SU-DHL-6 (cell line): ENCODE measurements at regions not wholly inside any gene's neighbourhood (a gene's known extent, or its start where the extent isn't known, plus 50 kb on each side); places are given as distances from the start of the nearest gene placed in this dataset.

ENCODE experiments used
- H2AFZ ChIP-seq: fragments of 200-600 bp; sonication (generic); 2 replicates; pipeline ENCODE4 v1.6.1; 2014; ENCODE audit warnings: low read depth, mild to moderate bottlenecking, moderate library complexity, mixed read lengths, antibody characterized with exemption, low read length; ENCODE audit not compliant: severe bottlenecking
- H3F3A ChIP-seq: fragments of 200-600 bp; shearing (Covaris generic); 2 replicates; pipeline ENCODE4 v1.6.0; 2016; ENCODE audit warnings: antibody characterized with exemption, mild to moderate bottlenecking; ENCODE audit not compliant: insufficient read depth
- H3K27ac ChIP-seq: fragments of 200-600 bp; sonication (generic); 2 replicates; pipeline ENCODE4 v1.5.1; 2016; ENCODE audit warnings: low read depth, mild to moderate bottlenecking, low read length, moderate library complexity, mixed read lengths
- H3K27me3 ChIP-seq: fragments of 200-600 bp; sonication (generic), shearing (Covaris generic); 2 replicates; pipeline ENCODE4 v1.6.0; 2014; ENCODE audit warnings: mild to moderate bottlenecking, low read length
- H3K36me3 ChIP-seq: fragments of 200-600 bp; sonication (generic); 2 replicates; pipeline ENCODE4 v1.6.1; 2014; ENCODE audit warnings: mild to moderate bottlenecking, low read length, mixed read lengths
- H3K4me2 ChIP-seq: fragments of 300-600, 200-600 bp; shearing (Covaris generic), sonication (generic); 2 replicates; pipeline ENCODE4 v1.6.0; 2014; ENCODE audit warnings: low read length, low read depth, mild to moderate bottlenecking; ENCODE audit not compliant: poor library complexity, severe bottlenecking
- H3K4me3 ChIP-seq: fragments of 200-600 bp; sonication (generic); 2 replicates; pipeline ENCODE4 v1.5.1; 2014; ENCODE audit warnings: antibody characterized with exemption, low read length, mild to moderate bottlenecking, mixed read lengths; ENCODE audit not compliant: insufficient read depth, poor library complexity, severe bottlenecking
- H3K79me2 ChIP-seq: fragments of 200-600 bp; sonication (generic); 2 replicates; pipeline ENCODE4 v1.6.1; 2014; ENCODE audit warnings: mild to moderate bottlenecking, low read length, moderate library complexity; ENCODE audit not compliant: insufficient read depth
- H3K9ac ChIP-seq: fragments of 200-600 bp; sonication (generic); 2 replicates; pipeline ENCODE4 v1.7.0; 2014; ENCODE audit warnings: mild to moderate bottlenecking, low read length
- H3K9me2 ChIP-seq: fragments of 200-600 bp; sonication (generic); replicated peaks from 2 replicates; pipeline ENCODE4 v1.6.1; 2014; ENCODE audit warnings: low read length; ENCODE audit not compliant: insufficient read depth
- H3K9me3 ChIP-seq: fragments of 200-600 bp; sonication (generic); 2 replicates; pipeline ENCODE4 v1.6.1; 2014; ENCODE audit warnings: low read length, mixed read lengths; ENCODE audit not compliant: insufficient read depth
- H4K20me1 ChIP-seq: fragments of 200-600 bp; sonication (generic); 2 replicates; pipeline ENCODE4 v1.6.1; 2014; ENCODE audit warnings: low read depth, mild to moderate bottlenecking, antibody characterized with exemption, low read length, moderate library complexity, mixed read lengths
- EZH2phosphoT487 ChIP-seq: fragments of 200-600 bp; sonication (generic), shearing (Covaris generic); conservative IDR thresholded peaks from 2 replicates; pipeline ENCODE4 v1.6.1; 2018; ENCODE audit warnings: mild to moderate bottlenecking, antibody characterized with exemption, low read length, moderate library complexity, mixed read lengths
- TF ChIP-seq, protein P1 (sequence below): fragments of 200-600 bp; sonication (generic); IDR thresholded peaks from one replicate; pipeline ENCODE4 v1.5.1; 2017; ENCODE audit warnings: antibody characterized with exemption, mild to moderate bottlenecking, low read length, moderate library complexity; ENCODE audit not compliant: insufficient read depth, poor library complexity, severe bottlenecking

DNA sequence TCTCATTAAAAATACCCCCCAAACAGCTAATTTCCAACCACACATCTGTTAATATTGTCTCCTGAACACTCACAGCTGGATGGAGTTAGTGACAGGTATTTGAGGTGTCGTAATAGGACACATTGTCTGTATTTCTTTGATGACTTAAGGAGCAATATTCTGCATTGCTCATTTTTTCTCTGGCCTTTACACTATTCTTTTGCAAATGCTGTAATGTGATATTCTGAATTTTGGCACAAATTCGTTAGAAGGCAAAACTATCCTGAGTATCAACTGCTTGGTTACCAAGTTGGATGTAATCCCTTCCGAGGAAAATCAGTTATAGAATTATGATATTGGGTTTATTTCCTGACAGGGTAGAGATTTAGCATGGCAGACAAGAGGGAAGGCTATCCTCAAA, 1030.2 kb downstream of the MCTP2 start:
- Histone ChIP-seq H3K79me2 (no peaks in the 10 kb centered on the region), H3K4me3 (no peak overlapping the region), H2AFZ (no peak overlapping the region), H3K36me3 (no peaks in the 10 kb centered on the region), H3K9me3 (no peaks in the 10 kb centered on the region), H3K9me2 (no peaks in the 10 kb centered on the region), H3K27me3 (no peaks in the 10 kb centered on the region), H3K27ac (no peak overlapping the region), H3F3A (no peaks in the 10 kb centered on the region), H4K20me1 (no peaks in the 10 kb centered on the region), H3K4me2 (no peak overlapping the region), H3K9ac (no peak overlapping the region)
- TF ChIP-seq, protein P1, sequence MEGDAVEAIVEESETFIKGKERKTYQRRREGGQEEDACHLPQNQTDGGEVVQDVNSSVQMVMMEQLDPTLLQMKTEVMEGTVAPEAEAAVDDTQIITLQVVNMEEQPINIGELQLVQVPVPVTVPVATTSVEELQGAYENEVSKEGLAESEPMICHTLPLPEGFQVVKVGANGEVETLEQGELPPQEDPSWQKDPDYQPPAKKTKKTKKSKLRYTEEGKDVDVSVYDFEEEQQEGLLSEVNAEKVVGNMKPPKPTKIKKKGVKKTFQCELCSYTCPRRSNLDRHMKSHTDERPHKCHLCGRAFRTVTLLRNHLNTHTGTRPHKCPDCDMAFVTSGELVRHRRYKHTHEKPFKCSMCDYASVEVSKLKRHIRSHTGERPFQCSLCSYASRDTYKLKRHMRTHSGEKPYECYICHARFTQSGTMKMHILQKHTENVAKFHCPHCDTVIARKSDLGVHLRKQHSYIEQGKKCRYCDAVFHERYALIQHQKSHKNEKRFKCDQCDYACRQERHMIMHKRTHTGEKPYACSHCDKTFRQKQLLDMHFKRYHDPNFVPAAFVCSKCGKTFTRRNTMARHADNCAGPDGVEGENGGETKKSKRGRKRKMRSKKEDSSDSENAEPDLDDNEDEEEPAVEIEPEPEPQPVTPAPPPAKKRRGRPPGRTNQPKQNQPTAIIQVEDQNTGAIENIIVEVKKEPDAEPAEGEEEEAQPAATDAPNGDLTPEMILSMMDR: no peak
- TF ChIP-seq EZH2phosphoT487: no peak

DNA sequence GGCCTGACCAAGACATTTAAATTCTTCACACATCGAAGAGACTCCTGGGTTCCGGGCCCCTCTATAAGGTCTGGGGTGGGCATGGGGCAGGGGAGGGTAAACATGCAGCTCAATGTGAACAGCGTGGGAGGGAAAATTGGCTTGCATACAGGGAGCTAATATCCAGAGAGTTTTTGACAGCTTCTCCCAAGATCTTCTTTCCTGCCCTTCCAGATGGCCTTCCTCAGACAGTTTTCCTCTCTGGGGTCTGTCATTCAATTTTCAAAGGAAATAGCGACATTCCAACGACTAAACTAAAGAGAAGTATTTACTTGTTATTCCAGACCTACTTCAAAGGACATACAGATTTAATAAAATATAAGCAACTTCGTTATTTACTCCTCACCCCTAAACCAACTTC, 1030.6 kb downstream of the MCTP2 start:
- H4K20me1 ChIP-seq: no peaks in the 10 kb centered on the region
- H3K9me3 ChIP-seq: no peaks in the 10 kb centered on the region
- H3K9me2 ChIP-seq: no peaks in the 10 kb centered on the region
- H3K27me3 ChIP-seq: no peaks in the 10 kb centered on the region
- H3K36me3 ChIP-seq: no peaks in the 10 kb centered on the region
- TF ChIP-seq, protein P1: no peak
- TF ChIP-seq EZH2phosphoT487: no peak
- no peak overlapping the region for H3K27ac ChIP-seq
- no peak overlapping the region for H3K4me3 ChIP-seq
- H2AFZ ChIP-seq: no peak overlapping the region
- no peak overlapping the region for H3K4me2 ChIP-seq
- no peak overlapping the region for H3K9ac ChIP-seq
- H3F3A ChIP-seq: no peaks in the 10 kb centered on the region
- no peaks in the 10 kb centered on the region for H3K79me2 ChIP-seq

DNA sequence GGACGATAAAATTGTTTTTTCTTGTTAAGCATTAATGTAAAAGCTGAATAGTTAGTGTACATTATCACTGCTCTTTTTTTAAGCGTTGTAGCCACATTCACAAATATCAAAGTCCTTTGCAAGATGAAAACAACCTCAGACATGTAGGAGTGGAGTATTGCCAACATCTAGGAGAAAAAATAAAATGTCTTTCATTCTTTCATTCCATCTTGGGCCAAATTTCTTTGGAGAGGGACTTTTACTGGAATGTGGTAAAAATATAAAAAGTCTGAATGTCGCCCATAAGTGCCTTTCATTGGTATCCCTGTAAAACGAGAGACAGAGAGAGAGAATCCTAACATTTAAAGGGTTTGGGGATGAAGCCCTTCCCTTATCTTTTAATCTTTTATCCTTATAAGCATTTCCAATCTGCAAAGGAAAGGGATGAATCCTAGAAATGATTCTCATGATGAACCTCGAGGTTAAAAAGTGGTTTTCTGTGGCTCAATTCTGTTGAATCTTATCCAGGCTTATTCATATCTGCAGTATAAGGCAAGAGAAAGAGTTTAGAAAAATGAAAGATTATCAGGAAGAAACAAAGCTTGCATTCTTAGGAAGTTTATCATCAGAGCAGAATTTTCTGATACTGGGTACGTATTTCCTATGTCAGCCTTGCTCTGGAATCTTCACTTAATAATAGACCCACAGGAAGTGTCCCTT, 1031.7 kb downstream of the MCTP2 start:
- no peak overlapping the region for H3K4me3 ChIP-seq
- no peak overlapping the region for H3K4me2 ChIP-seq
- H3K27me3 ChIP-seq: no peaks in the 10 kb centered on the region
- no peak overlapping the region for H3K9ac ChIP-seq
- no peaks in the 10 kb centered on the region for H3K36me3 ChIP-seq
- H3K9me2 ChIP-seq: no peaks in the 10 kb centered on the region
- no peak overlapping the region for H2AFZ ChIP-seq
- no peaks in the 10 kb centered on the region for H3F3A ChIP-seq
- no peak overlapping the region for H3K27ac ChIP-seq
- TF ChIP-seq, protein P1: no peak
- no peak for TF ChIP-seq EZH2phosphoT487
- no peaks in the 10 kb centered on the region for H3K79me2 ChIP-seq
- no peaks in the 10 kb centered on the region for H3K9me3 ChIP-seq
- H4K20me1 ChIP-seq: no peaks in the 10 kb centered on the region
